ENCODE measurements at regions not wholly inside any gene's neighbourhood (a gene's known extent, or its start where the extent isn't known, plus 50 kb on each side); places are given as distances from the start of the nearest gene placed in this dataset.

GRCh38 chr6:9984607-9985006, 430.3 kb downstream of the TFAP2A start:
- DNase-seq (ENCODE audit: low spot score), result no peak
- intact Hi-C loops (cut with micrococcal nuclease), result loop anchor here (5.0 kb wide), 1 partner anchor 807 kb away; no protein-coding TSS in a partner anchor
- Mint-ChIP-seq H3K27me3 (ENCODE audit: insufficient read depth) (no peaks in the 10 kb centered on the region), H3K36me3 (ENCODE audit: low read depth) (no peaks in the 10 kb centered on the region), H3K4me1 (ENCODE audit: low read depth) (no peaks in the 10 kb centered on the region), H3K27ac (no peak overlapping the region), H3K4me3 (no peak overlapping the region), H3K9me3 (peaks cover 5% of the 10 kb centered on the region)

DNA sequence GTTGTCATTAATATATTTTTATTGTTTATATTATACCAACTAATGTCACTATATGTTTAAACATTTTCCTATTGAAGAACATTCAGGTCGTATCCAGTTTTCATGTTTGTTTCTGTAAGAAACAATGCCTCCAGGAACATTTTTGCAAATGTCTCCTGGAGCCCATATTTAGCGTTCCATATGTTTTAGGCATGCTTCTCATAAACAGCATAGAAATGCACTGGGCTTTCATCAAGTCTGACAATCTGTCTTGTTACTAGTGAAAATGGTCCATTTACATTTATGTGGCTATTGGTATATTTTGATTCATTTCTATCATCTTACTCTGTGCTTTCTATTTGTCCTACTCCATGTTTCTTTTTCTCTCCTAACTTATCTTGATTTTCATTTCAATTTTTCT, 431.7 kb downstream of the TFAP2A start:
- Mint-ChIP-seq H3K27me3 (ENCODE audit: insufficient read depth) (no peaks in the 10 kb centered on the region), H3K9me3 (no peaks in the 10 kb centered on the region), H3K36me3 (ENCODE audit: low read depth) (no peaks in the 10 kb centered on the region), H3K4me1 (ENCODE audit: low read depth) (no peaks in the 10 kb centered on the region), H3K27ac (no peak overlapping the region), H3K4me3 (no peak overlapping the region)
- intact Hi-C loops (cut with micrococcal nuclease), result no loop called here
- no peak for DNase-seq (ENCODE audit: low spot score)

GRCh38 chr6:9982215-9982614, 432.7 kb downstream of the TFAP2A start:
- no peak overlapping the region for H3K27ac Mint-ChIP-seq
- H3K27me3 Mint-ChIP-seq (ENCODE audit: insufficient read depth), result no peaks in the 10 kb centered on the region
- H3K9me3 Mint-ChIP-seq, result no peaks in the 10 kb centered on the region
- H3K4me1 Mint-ChIP-seq (ENCODE audit: low read depth), result no peaks in the 10 kb centered on the region
- H3K36me3 Mint-ChIP-seq (ENCODE audit: low read depth), result no peaks in the 10 kb centered on the region
- DNase-seq (ENCODE audit: low spot score), result no peak
- intact Hi-C loops (cut with micrococcal nuclease), result no loop called here
- no peak overlapping the region for H3K4me3 Mint-ChIP-seq

- intact Hi-C loops (cut with micrococcal nuclease), result no loop called here
- H3K4me3 Mint-ChIP-seq, result no peak overlapping the region
- no peak for DNase-seq (ENCODE audit: low spot score)
These were observed 434.9 kb downstream of the TFAP2A start for GRCh38 chr6:9979996-9980395.

GRCh38 chr6:9978480-9978879, 436.4 kb downstream of the TFAP2A start:
- Mint-ChIP-seq H3K4me3 (no peak overlapping the region), H3K36me3 (ENCODE audit: low read depth) (no peaks in the 10 kb centered on the region), H3K27me3 (ENCODE audit: insufficient read depth) (no peaks in the 10 kb centered on the region), H3K4me1 (ENCODE audit: low read depth) (no peaks in the 10 kb centered on the region), H3K9me3 (no peaks in the 10 kb centered on the region), H3K27ac (no peak overlapping the region)
- intact Hi-C loops (cut with micrococcal nuclease), result no loop called here
- DNase-seq (ENCODE audit: low spot score), result no peak

More at GRCh38 chr6:9979996-9980395, 434.9 kb downstream of the TFAP2A start:
- H3K27ac Mint-ChIP-seq, result no peak overlapping the region
- H3K9me3 Mint-ChIP-seq, result no peaks in the 10 kb centered on the region
- no peaks in the 10 kb centered on the region for H3K36me3 Mint-ChIP-seq (ENCODE audit: low read depth)
- no peaks in the 10 kb centered on the region for H3K27me3 Mint-ChIP-seq (ENCODE audit: insufficient read depth)
- H3K4me1 Mint-ChIP-seq (ENCODE audit: low read depth), result no peaks in the 10 kb centered on the region

DNA sequence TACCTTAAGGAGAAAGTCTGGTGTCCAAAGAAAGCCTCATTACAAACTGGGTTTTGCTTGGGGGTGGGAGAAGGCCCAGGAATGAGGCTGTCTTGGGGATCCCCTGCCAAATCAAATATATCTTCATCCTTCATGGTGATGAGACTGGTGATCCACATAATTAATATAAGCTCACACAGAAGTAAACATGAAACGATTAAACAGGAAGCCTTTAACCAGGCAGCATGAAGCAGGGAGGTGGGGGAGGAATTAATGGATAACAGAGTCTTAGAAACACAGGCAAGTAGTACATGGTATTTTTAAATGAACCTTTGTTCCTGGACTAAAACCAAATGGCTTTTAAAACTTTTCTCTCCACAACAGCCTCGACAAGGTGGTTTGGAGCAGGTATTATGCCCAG, 437.5 kb downstream of the TFAP2A start:
- H3K36me3 Mint-ChIP-seq (ENCODE audit: low read depth), result no peaks in the 10 kb centered on the region
- H3K4me3 Mint-ChIP-seq, result no peak overlapping the region
- H3K27ac Mint-ChIP-seq, result no peak overlapping the region
- intact Hi-C loops (cut with micrococcal nuclease), result no loop called here
- no peaks in the 10 kb centered on the region for H3K4me1 Mint-ChIP-seq (ENCODE audit: low read depth)
- no peaks in the 10 kb centered on the region for H3K27me3 Mint-ChIP-seq (ENCODE audit: insufficient read depth)
- DNase-seq (ENCODE audit: low spot score), result no peak
- no peaks in the 10 kb centered on the region for H3K9me3 Mint-ChIP-seq

DNA sequence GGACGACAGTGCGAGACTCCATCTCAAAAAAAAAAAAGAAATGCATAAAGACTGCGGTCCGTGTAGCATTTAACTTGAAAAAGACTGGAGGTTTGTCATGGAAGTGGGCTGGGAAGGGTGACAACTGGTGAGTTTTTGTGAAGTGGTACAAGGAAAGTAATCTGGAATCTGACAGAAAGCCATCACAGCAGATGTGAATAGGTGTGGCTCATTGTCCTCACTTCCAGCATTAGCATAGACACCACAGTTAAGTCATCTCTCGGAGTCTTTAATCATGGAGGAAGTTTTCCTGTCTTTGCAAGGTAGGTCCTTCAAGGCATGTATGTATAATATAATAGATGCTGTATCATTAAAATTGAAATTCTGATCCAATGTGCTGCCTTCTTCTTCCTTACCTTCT, 453.2 kb downstream of the TFAP2A start:
- Mint-ChIP-seq H3K4me1 (ENCODE audit: low read depth) (no peaks in the 10 kb centered on the region), H3K4me3 (no peak overlapping the region), H3K27ac (no peak overlapping the region), H3K36me3 (ENCODE audit: low read depth) (no peaks in the 10 kb centered on the region), H3K9me3 (no peaks in the 10 kb centered on the region), H3K27me3 (ENCODE audit: insufficient read depth) (no peaks in the 10 kb centered on the region)
- intact Hi-C loops (cut with micrococcal nuclease), result no loop called here
- DNase-seq (ENCODE audit: low spot score), result no peak

DNA sequence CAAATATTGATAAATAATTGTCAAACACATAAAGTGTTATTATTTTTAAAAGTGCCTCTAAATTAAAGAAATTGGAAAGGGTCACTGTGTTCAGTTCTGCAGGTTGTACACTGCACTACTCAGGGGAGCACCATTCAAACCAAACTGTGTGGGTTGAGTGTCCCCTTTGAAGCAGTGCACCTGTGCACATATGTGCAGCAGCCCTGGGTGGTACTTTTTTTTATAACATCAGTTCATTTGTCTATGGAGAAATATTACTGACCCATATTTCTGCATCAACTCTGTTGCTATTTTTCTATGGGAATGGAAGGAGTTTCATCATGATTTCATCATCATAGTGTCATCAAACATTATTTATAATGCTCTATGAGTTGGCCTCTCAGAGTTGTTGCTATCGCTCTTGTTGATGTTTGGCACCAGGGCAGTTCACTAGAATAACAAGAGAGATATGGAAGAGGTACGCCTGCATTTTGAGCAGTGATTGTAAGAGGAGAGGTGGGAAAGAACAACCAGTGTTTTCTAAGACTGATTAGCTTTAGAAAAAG, 457.6 kb downstream of the TFAP2A start:
- Mint-ChIP-seq H3K4me1 (ENCODE audit: low read depth) (no peaks in the 10 kb centered on the region), H3K27ac (no peak overlapping the region), H3K4me3 (no peak overlapping the region), H3K9me3 (peaks cover 4% of the 10 kb centered on the region), H3K36me3 (ENCODE audit: low read depth) (no peaks in the 10 kb centered on the region), H3K27me3 (ENCODE audit: insufficient read depth) (no peaks in the 10 kb centered on the region)
- intact Hi-C loops (cut with micrococcal nuclease), result no loop called here
- DNase-seq (ENCODE audit: low spot score), result no peak

DNA sequence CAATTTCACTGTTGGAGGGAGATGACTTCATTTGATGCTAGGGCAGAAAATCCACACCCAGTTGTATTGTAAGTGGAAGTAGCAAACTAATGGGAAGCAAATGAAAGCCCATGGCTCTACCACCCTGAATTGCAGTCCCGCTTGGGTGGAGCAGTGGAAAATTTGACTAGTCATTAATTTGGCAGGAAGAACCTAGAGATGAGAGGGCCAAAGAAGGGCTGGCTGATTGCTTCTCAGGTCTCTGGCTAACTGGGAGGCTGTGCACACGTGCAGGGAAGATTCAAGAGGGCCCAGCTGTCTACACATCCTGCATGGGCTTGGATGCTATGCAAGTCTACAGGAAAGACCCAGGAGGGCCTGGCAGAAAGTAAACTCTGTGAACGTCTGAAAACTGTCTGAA, 466.2 kb downstream of the TFAP2A start:
- Mint-ChIP-seq H3K27ac (no peak overlapping the region), H3K4me1 (ENCODE audit: low read depth) (no peaks in the 10 kb centered on the region), H3K4me3 (no peak overlapping the region), H3K9me3 (peaks cover 4% of the 10 kb centered on the region), H3K27me3 (ENCODE audit: insufficient read depth) (no peaks in the 10 kb centered on the region), H3K36me3 (ENCODE audit: low read depth) (no peaks in the 10 kb centered on the region)
- intact Hi-C loops (cut with micrococcal nuclease), result no loop called here
- no peak for DNase-seq (ENCODE audit: low spot score)

DNA sequence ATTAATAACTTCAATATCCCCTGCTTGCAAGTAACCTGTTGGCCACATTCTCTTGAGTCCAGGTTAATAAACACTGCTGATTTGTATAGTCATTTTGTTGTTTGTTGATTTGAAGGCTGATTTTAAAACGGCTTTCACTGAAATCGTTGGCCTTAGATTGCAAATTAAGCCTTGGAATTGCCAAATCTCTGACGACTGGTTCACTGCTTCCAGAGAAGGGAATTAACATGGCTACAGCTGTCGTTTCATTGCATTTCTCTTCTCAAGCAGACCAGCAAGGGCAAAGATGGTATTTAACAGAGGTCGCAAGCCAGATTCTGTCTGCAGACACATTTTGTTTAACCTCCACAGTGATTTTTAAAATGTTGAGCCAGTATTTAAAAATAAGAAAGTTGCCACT, 470.9 kb downstream of the TFAP2A start:
- Mint-ChIP-seq H3K27ac (no peak overlapping the region), H3K9me3 (peaks cover 4% of the 10 kb centered on the region), H3K4me3 (no peak overlapping the region), H3K4me1 (ENCODE audit: low read depth) (no peaks in the 10 kb centered on the region), H3K27me3 (ENCODE audit: insufficient read depth) (no peaks in the 10 kb centered on the region), H3K36me3 (ENCODE audit: low read depth) (no peaks in the 10 kb centered on the region)
- no peak for DNase-seq (ENCODE audit: low spot score)
- intact Hi-C loops (cut with micrococcal nuclease), result no loop called here

- H3K27me3 Mint-ChIP-seq (ENCODE audit: insufficient read depth), result no peaks in the 10 kb centered on the region
- no peaks in the 10 kb centered on the region for H3K36me3 Mint-ChIP-seq (ENCODE audit: low read depth)
- no peak overlapping the region for H3K4me3 Mint-ChIP-seq
- no peak overlapping the region for H3K27ac Mint-ChIP-seq
- H3K9me3 Mint-ChIP-seq, result peaks cover 4% of the 10 kb centered on the region
- intact Hi-C loops (cut with micrococcal nuclease), result no loop called here
- no peak for DNase-seq (ENCODE audit: low spot score)
- H3K4me1 Mint-ChIP-seq (ENCODE audit: low read depth), result no peaks in the 10 kb centered on the region
These were observed 471.8 kb downstream of the TFAP2A start for GRCh38 chr6:9943026-9943425.

DNA sequence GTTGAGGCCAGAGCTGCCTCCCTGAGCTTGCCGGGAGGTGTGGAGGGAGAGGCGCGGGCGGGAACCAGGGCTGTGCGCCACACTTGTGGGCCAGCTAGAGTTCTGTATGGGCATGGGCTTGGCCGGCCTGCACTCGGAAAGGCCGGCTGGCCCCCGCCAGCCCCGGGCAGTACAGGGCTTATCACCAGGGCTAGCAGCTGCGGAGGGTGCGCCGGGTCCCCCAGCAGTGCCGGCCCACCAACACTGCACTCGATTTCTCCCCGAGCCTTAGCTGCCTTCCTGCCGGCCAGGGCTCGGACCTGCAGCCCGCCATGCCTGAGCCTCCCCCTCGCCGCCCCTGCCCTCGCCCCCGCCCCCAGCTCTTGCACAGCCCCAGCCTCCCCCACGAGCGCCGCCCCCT, 472.7 kb downstream of the TFAP2A start:
- peaks cover 4% of the 10 kb centered on the region for H3K9me3 Mint-ChIP-seq
- no peaks in the 10 kb centered on the region for H3K27me3 Mint-ChIP-seq (ENCODE audit: insufficient read depth)
- H3K4me1 Mint-ChIP-seq (ENCODE audit: low read depth), result no peaks in the 10 kb centered on the region
- intact Hi-C loops (cut with micrococcal nuclease), result no loop called here
- no peak overlapping the region for H3K4me3 Mint-ChIP-seq
- no peaks in the 10 kb centered on the region for H3K36me3 Mint-ChIP-seq (ENCODE audit: low read depth)
- H3K27ac Mint-ChIP-seq, result no peak overlapping the region
- no peak for DNase-seq (ENCODE audit: low spot score)

- intact Hi-C loops (cut with micrococcal nuclease), result no loop called here
- H3K27me3 Mint-ChIP-seq (ENCODE audit: insufficient read depth), result no peaks in the 10 kb centered on the region
- no peak overlapping the region for H3K4me3 Mint-ChIP-seq
- no peak overlapping the region for H3K27ac Mint-ChIP-seq
- no peaks in the 10 kb centered on the region for H3K9me3 Mint-ChIP-seq
- no peaks in the 10 kb centered on the region for H3K36me3 Mint-ChIP-seq (ENCODE audit: low read depth)
- no peaks in the 10 kb centered on the region for H3K4me1 Mint-ChIP-seq (ENCODE audit: low read depth)
- no peak for DNase-seq (ENCODE audit: low spot score)
These were observed 476.1 kb downstream of the TFAP2A start for GRCh38 chr6:9938801-9939200.

DNA sequence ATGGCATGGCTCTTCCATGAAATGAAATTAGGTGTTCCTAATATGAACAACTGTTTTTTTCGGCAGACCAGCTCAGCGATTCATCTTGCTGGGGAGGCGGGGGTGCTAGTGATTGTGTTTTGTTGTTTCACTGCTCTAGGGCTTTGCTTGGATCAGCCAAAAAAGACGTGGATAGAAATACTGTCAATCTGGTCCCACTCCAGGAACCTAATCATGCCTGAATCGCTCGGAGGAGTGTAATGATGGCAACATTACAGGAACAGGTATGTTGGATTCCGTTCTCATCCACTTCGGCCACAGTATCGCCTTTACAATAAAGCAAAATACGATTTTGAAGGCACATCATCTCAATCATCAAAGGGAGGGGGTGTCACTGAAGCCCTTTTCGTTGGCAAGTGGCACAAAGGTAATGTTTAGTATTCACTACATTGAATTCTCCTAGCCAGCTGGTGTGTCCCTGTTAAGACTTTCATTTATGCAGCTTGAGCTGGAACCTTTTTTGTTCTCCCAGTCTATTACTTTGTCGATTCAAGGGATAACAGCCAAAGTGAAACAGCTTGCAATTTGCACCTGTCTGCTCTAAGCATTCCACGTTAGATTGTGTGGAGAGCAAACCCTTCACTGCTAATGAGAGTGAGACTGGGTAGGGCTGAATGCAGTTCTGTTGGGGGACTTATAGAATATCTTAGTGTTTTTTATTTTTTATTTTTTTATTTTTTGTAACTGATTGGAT, 477.7 kb downstream of the TFAP2A start:
- H3K4me3 Mint-ChIP-seq, result no peak overlapping the region

More for the DNA sequence above, 477.7 kb downstream of the TFAP2A start:
- Mint-ChIP-seq H3K27ac (no peak overlapping the region), H3K27me3 (ENCODE audit: insufficient read depth) (no peaks in the 10 kb centered on the region), H3K4me1 (ENCODE audit: low read depth) (no peaks in the 10 kb centered on the region), H3K36me3 (ENCODE audit: low read depth) (no peaks in the 10 kb centered on the region), H3K9me3 (no peaks in the 10 kb centered on the region)
- no peak for DNase-seq (ENCODE audit: low spot score)
- intact Hi-C loops (cut with micrococcal nuclease), result no loop called here
